Amniotic stem cell (primary cell): ENCODE measurements at regions not wholly inside any gene's neighbourhood (a gene's known extent, or its start where the extent isn't known, plus 50 kb on each side); places are given as distances from the start of the nearest gene placed in this dataset.

Source experiments
- DNase-seq: peaks from one replicate; lab custom pipeline; 2025; lab: John Stamatoyannopoulos, UW

DNA sequence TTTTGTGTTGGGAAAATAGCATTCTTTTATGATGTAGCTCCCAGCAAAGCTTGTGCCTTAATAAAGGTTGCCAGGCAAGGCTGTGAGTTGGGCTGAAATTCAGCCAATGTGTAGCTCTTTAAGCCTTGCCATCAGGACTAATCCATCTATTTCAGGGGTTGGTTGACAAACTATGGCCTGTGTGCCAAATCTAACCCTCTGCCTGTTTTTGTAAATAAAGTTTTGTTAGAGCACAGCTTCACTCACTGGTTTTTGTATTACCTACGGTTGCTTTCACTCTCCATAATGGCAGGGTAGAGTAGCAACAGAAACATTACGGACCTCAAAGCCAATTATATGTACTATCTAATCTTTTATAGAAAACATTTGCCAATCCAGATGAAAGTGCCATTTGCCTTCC lies 638.1 kb upstream of the POT1 start:
- no peak for DNase-seq

DNA sequence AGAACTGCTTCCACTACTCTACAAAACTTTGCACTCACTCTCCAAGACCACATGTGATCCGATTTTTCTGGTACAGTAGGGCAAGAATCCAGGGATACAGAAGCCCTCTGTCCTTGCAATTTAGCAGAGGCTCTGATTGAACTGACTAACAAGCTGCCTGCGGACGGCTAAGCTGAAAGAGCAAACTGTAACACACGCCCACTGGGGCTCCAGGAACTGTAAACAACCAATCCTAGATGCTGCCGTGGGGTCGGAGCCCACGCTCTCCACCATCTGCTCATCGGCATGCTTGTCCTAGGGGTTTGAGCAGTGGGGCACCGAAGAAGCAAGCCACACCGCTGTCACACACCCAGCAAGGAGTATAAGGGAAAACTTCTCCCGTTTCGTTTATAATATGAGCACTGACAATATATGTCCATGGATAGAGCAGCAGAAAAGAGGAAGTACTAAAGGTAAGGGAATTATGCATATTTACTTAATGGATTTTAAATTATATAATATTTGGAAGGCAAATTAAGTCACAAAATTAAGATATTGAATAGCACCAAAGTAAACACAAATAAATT lies 634.4 kb upstream of the POT1 start:
- no peak for DNase-seq

DNA sequence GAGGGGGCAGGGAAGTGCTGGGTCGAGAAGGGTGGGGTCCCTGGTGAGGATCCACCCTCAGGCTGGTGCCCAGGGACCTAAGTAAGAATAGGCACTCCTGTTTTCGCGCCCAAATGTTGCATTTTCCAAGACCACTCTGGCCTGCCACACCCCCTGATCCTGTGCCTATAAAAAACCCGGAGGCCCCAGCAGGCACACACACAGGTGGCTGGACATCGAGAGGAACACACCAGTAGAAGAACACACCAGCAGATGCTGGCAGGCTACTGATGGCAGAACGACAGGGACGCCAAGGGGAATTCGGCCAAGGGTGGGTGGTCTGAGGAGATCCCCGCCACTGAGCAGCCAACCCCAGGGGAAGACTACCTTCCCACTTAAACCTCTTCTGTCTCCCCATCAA lies 633.9 kb upstream of the POT1 start:
- no peak for DNase-seq

DNA sequence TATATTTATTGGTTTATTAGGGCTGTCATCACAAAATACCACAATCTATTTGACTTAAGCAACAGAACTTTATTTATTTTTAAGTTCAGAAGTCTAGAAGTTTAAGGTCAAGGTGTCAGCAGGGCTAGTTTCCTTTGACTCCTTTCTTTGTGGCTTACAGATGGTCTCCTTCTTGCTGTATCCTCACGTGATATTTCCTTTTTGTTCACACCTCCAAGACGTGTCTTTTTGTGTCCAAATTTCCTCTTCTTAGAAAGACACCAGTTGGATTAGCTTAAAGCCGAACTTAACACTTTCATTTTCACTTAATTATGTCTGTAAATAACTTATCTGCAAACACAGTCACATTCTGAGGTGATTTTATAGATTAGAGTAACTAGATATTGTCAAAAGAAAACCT lies 631.4 kb upstream of the POT1 start:
- no peak for DNase-seq

DNA sequence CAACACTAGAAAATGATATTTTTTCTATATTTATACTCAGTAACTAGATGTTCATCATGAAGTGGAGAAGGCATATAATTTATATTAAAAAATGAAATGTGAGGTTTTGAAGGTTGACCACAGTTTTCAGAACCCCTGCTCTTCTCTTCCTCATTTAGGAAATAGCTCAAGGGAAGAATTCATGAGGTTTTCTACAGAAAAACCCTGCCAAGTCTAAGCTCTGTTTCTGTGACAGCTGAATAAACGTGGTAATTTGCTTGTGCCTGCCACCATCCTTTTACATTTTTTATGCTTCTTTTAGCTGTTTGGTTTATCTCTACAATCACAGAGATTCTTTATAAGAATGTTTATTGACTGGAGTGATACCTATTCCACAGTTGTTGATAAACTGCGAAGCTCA lies 630.3 kb upstream of the POT1 start:
- DNase-seq, result no peak

DNA sequence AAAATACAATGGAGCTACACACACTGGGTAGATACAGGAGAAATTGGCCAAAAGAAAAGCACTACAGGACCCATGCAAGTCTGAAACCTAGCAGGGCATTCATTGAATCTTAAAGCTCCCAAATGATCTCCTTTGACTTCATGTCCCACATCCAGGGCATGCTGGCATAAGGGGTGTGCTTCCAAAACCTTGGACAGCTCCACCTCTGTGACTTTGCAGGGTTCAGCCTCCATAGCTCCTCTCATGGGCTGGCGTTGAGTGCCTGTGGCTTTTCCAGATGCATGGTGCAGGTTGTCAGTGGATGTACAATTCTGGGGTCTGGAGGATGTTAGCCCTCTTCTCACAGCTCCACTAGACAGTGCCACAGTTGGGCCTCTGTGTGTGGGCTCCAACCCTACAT lies 626.3 kb upstream of the POT1 start:
- no peak for DNase-seq

DNA sequence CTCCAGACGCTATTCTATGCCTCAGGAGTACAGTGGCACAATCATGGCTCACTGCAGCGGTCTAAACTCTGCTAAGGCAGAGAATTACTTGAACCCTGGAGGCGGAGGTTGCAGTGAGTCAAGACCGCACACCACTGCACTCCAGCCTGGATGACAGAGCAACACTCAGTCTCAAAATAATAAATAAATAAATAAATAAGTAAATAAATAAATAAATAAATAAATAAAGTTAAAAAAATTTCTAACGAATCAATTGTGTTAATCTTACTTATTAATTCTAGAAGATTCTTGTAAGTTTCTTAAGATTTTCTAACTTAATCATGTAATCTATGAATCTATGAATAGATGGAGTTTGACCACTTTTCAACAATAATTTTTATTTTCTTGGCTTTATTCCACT lies 621.4 kb upstream of the POT1 start:
- DNase-seq, result no peak

DNA sequence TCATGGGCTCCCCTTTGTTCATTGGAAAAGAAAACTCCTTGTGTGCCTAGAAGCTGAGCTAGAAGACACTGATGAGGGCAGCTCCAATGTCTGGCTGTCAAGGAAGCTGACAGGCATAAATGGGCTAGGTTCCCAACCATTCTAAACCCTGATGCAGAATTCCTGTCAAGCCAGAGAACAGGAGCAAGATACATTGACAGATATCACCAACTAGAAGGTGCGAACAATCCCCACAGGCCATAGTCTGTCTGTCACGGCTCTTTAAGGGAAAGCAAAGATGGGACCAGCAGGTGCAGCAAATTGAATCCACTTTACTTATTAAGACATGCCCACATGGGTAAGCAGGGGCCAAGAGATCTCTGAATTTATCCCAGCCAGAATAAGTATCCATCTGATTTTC lies 617.9 kb upstream of the POT1 start:
- no peak for DNase-seq

DNA sequence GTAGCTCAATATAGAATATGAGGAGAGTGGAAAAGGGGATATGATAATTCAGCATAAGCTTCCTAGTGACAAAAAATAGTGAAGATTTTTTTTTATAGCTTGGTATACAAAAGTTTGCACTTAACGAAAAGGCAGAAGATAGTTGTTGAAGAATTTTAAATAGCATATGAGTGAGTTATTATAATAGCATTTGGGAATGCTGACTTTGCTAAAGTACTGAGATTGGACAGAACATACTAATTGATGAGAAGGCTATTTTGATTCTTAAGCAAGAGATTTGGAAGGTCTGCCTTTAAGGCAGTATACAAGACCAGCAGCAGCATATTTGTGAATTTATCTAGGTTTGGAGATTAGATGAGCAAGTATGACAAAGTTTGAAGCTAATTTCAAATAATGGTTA lies 600.9 kb upstream of the POT1 start:
- DNase-seq, result no peak

DNA sequence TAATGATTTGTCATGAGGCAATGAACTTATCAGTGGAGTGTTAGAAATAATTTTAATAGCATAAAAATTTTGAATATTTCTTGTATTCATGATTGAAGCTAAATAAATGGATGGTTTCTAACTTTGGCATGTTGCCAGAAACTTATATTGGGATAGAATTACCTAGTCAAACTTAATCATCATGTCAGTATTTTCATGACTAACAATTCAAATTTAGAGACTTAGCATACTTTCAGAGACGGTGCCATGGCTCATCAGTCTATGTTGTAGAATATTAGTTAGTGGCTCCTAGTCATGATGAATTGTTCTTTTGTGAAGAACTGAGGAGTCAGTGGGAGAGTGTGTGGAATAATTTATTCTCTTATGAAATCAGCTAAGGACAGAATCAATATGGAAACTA lies 599.6 kb upstream of the POT1 start:
- no peak for DNase-seq

DNA sequence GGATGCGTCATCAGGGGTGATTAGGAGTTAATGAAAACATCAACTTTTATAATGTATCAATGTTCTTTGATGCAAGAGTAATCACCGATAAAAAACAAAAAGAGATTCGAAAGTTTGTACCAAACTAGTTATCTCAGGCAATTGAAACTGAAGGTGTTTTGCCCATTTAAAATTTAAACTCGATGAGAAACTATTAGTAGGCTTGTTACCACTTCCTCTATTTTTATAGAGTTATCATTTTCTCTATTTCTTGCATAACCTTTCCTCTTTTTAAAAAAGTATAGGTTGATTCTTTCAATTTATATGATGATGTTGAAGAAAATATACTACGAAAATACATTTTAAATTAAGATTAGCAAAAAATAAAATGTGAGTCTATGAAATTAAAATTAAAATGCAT lies 597.3 kb upstream of the POT1 start:
- DNase-seq, result no peak

DNA sequence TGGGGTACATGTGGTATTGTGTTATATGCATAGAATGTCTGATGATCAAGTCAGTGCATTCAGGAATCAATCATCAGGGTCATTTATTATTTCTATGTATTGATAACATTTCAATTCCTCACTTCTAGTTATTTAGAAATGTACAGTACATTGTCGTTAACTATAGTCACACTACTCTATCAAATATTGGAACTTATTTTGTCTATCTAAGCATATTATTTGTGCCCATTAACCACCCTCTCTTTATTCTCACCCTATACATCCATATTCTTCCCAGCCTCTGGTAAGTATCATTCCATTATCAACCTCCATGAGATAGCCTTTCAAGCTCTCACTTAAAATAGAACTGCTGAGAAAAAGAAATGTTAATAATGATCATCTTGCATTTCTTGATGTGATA lies 596.5 kb upstream of the POT1 start:
- DNase-seq, result no peak

DNA sequence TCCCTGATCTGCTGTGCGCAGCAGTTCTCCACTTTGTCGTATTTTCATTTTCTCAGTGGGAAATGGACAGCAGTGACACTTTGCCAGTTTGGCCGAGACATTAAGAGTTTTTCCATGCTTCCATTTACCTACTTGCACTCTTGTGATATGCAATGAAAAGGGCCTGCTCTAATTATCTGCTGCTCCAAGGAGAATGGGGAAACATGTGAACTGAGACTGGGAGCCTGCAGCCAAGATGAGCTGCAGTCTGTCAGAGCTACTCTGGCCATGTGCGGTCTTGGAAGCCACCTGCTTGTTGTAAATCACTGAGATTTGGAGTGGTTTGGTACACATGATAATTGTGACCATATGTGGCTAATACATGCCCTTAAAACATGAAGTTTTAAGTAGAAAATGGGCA lies 586.6 kb upstream of the POT1 start:
- DNase-seq, result no peak

DNA sequence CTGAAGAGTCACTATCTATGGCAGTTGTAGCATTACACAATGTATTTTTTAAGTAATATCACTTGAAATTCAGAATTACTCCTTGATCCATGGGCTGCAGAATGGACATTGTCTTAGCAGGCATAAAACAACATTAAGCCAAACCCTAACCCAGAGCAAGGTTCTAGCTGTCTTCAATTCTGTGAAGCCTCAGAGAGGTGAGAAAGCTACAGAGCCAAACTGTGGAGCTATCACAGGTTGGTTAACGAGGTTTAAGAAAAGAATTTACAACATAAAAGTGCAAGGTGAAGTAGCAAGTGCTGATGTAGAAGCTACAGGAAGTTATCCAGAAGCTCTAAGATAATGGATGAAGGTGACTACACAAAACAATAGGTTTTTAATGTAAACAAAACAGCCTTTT lies 582.7 kb upstream of the POT1 start:
- no peak for DNase-seq

DNA sequence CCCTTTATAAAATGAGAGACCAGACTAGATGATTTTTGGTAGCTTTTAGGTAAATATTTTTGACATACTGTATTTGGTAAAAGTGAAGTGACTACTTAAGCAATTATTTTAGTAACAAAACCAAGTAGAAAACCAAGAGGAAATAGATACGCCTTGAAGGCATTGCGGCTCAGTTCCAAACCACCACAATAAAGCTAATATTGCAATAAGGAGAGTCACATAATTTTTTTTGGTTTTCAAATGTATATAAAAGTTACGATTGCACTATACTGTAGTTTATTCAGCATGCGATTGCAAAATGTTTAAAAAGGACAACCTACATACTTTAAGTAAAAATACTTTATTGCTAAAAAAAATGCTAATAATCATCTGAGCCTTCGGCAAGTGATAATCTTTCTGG lies 581.7 kb upstream of the POT1 start:
- DNase-seq, result no peak

DNA sequence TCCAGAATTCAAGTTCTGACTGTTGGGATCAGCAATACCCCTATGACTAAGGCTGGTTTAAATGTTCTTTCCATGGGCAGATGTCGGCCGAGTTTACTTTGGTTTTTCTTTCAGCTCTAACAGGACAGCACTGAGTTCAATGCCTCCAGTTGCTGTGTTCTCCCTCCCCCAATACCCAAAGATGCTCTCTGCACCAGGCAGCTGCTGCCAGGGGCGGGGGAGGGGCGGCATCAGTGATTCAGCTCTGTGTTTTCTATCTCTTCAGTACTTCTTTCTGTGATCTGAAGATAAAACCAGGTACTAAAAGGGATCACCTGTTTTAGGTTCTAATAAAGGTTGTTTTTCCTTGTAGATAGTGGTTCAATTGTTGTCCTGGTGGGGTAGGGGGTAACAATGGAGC lies 576.7 kb upstream of the POT1 start:
- DNase-seq, result no peak

DNA sequence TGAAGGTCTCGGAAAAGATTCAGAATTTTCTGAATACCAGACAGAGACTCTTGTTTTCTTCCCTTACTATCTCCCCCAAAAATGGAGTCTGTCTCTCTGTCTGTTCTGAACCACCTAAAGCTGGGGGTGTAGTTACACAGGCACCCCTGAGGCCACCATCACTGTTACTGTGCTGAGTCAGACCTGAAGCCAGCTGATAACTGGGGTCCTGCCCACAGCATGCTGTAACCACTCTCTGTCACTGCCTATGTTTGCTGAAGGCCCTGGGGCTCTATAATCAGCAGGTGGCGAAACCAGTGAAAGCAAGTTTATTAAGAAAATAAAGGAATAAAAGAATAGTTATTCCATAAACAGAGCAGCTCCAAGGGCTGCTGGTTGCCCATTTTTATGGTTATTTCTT lies 575.2 kb upstream of the POT1 start:
- no peak for DNase-seq

DNA sequence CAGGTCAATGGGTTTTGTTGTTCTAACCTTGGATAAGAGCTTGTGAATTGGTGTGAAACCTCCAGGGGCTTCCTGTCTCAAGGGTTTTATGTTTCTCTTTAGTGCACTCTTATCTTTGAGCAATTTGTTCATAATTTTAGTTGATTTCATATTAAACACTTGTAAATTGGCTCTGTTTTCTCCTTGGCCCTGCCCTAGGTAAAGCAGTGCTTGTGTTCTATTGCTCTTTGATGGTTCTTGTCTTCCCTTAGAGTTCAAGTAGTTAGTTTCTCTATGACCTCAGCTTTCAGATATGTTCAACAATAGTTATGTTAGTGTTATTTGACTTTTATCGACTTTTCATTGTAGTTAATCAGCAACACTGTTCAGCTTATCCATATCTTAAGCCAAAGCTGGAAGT lies 566.4 kb upstream of the POT1 start:
- no peak for DNase-seq

DNA sequence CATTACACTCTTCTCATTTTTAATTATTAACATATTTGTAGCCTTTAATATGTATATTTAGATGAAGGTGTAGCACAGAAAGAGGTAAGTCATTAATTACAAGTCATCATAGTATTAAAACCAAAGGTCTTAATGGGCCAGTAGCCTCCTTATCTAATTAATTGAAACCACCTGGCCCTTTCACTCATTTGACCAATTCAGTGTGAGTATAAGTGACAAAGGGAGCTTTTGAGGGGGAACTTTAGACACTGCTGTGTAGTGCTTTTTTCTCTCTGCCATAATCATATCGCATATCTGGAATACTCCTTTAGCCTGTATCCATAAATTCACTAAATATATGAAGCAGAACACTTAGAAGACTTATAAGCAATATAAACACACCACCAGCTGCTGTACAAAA lies 562.9 kb upstream of the POT1 start:
- no peak for DNase-seq

DNA sequence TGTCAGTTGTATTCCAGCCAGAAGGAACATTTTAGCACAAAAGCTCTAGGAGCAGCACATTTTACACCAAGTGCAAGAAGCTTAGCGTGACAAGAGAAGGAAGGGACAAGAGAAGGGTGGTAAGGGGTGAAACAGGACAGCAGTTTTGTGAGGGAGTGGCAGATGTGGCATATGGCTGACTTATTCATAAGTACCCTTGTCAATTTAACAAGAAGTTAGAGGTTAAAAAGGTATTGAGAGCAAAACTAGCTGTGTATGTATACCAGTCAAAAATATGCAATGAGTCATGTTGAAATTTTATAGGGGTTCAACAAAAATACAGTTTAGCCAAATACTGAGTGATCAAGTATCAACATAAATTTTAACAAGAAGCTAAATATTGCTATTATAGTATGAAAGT lies 561.5 kb upstream of the POT1 start:
- no peak for DNase-seq

DNA sequence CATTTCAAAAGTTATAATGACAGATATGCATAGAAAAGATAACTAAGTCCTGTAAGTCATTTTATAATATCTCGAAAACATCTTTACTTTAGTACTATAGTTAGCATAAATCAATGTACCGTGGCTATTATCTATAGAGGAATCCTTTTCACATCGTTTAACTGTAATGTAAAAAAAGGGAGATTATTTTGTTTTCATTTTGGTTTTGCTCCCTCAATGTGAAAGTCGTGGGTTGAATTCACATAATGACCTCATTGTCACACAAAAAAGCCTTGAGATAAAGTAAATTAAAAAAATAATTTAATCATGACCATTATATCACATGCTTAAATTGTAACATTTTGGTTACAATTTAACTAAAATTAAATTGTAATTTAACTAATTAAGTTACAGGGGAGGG lies 560.5 kb upstream of the POT1 start:
- DNase-seq, result no peak

DNA sequence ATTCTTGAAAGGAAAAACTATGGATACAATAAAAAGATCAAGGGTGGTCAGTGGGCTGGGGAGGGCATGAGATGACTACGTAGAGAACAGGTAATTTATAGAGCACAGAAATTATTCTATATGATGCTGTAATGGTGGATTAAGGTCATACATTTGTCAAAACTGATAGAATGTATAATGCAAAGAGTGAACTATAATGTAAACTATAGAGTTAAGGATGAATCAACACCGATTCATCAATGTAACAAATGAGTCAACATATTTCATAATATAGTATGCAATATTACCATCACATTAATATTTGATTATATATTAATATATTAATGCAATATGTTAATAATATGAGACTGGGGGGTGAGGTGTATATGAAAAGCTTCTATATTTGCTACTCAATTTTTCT lies 555.6 kb upstream of the POT1 start:
- no peak for DNase-seq

DNA sequence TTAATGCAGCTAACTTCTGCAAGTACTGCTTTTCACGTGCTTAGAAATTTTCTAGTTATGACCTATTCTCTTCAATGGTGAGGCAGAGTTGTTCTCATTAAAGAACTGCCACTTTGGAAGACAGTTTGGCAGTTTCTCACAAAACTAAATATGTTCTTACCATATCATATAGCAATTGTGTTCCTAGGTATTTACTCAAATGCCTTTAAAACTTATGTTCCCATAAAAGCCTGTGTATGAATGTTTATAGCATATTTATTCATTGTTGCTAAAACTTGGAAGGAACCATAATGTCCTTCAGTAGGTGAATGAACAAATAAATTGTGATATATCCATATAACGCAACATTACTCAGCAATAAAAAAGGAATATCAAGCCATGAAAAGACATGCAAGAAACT lies 555.1 kb upstream of the POT1 start:
- no peak for DNase-seq

DNA sequence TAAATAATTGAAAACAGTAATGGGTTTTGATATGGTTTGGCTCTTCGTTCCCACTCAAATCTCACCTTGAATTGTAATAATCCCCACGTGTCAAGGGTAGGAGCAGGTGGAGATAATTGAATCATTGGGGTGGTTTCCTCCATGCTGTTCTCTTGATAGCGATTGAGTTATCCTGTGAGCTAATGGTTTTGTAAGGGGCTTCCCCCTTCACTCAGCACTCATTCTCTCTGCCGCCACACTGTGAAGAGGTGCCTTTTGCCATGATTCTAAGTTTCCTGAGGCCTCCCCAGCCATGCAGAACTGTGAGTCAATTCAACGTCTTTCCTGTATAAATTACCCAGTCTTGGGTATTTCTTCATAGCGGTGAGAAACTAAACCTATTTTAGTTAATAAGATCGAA lies 551.7 kb upstream of the POT1 start:
- no peak for DNase-seq

DNA sequence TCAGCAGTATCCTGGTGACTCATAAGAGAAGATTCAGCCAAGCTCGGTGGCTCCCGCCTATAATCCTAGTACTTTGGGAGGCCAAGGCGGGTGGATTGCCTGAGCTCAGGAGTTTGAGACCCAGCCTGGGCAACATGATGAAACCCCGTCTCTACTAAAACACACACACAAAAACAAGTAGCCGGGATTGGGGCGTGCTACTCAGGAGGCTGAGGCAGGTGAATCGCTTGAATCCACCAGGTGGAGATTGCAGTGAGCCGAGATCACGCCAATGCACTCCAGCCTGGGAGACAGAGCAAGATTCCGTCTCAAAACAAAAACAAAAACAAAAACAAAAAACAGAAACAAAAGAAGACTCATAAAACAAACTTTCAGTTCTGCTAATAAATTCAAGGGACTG lies 551.1 kb upstream of the POT1 start:
- DNase-seq, result no peak
